Activated naive CD4-positive, alpha-beta T cell treated with anti-CD3 and anti-CD28 coated beads, Interleukin-2, amount 10 ng/mL, durations not matched to agents 7 days and 5 days (primary cell): ENCODE measurements at regions not wholly inside any gene's neighbourhood (a gene's known extent, or its start where the extent isn't known, plus 50 kb on each side); places are given as distances from the start of the nearest gene placed in this dataset.

Experiments
- CTCF ChIA-PET: fragments of 350-600 bp; sonication (Branson Sonifier 250); formaldehyde crosslinking; loops from one replicate; lab custom pipeline; 2021; ENCODE audit warnings: antibody characterized with exemption; lab: Charles Lee
- DNase-seq: peaks from one replicate; pipeline ENCODE4 v3.0.0-alpha.2; 2020
- H3K27ac Mint-ChIP-seq: one replicate; pipeline ENCODE4 v1.8.0; 2021; ENCODE audit warnings: mild to moderate bottlenecking, moderate library complexity, mixed read lengths
- H3K27me3 Mint-ChIP-seq: one replicate; pipeline ENCODE4 v1.8.0; 2021; ENCODE audit warnings: mild to moderate bottlenecking, mixed read lengths
- H3K36me3 Mint-ChIP-seq: one replicate; pipeline ENCODE4 v1.8.0; 2021; ENCODE audit warnings: mixed read lengths
- H3K4me1 Mint-ChIP-seq: one replicate; pipeline ENCODE4 v1.8.0; 2021; ENCODE audit warnings: mixed read lengths
- H3K4me3 Mint-ChIP-seq: one replicate; pipeline ENCODE4 v1.8.0; 2021; ENCODE audit warnings: mild to moderate bottlenecking, moderate library complexity, mixed read lengths
- H3K9me3 Mint-ChIP-seq: one replicate; pipeline ENCODE4 v1.8.0; 2021; ENCODE audit warnings: mixed read lengths

DNA sequence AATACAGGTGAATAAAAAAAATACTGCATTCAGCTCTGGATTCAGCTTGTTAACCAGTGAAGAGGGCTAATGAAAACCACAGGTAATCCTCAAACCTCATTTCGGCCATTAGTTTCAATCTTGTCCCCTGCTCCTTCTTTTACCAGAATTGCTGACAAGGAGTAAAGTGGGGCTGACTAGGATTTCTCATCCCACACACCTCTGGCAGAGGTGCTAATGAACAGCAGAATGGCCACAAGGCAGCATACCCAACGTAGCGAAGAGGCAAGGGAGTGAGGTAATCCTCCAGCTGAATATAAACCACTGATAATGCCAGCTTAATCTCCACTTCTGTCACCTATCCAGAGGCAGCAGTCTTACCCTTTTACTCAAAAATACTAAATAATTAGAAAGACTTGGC is 248.8 kb upstream of the CDIN1 start:
- Mint-ChIP-seq H3K36me3 (no peaks in the 10 kb centered on the region), H3K27ac (no peak overlapping the region), H3K4me3 (no peak overlapping the region), H3K4me1 (no peaks in the 10 kb centered on the region), H3K9me3 (peaks cover 2% of the 10 kb centered on the region), H3K27me3 (no peaks in the 10 kb centered on the region)
- DNase-seq = no peak
- CTCF ChIA-PET = no interaction called here

GRCh38 chr15:36331531-36332275 is 247.7 kb upstream of the CDIN1 start:
- no peak overlapping the region for H3K4me3 Mint-ChIP-seq
- CTCF ChIA-PET = no interaction called here
- H3K36me3 Mint-ChIP-seq = no peaks in the 10 kb centered on the region
- no peak overlapping the region for H3K27ac Mint-ChIP-seq
- no peaks in the 10 kb centered on the region for H3K4me1 Mint-ChIP-seq
- no peak for DNase-seq
- no peaks in the 10 kb centered on the region for H3K27me3 Mint-ChIP-seq
- no peaks in the 10 kb centered on the region for H3K9me3 Mint-ChIP-seq

DNA sequence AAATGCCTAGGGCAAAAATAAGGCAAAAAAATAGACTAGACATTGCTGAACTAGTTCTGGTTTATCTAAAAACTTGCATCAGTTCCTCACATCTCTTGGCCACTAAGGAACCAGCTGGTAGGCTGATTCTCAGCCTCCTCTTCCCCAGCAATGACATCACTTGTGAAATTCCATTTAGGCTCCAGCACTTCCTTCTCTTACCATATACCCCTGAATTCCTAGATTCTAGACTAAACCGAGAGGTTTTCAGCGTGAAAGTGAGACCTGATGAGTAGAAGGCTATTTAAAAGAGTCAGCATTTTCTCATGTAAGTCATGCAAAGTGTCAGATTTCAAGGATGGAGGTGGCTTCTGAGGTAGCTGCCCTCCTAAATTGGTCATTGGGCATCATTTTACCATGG is 247.1 kb upstream of the CDIN1 start:
- Mint-ChIP-seq H3K4me1 (no peaks in the 10 kb centered on the region), H3K27ac (no peak overlapping the region), H3K9me3 (no peaks in the 10 kb centered on the region), H3K4me3 (no peak overlapping the region), H3K36me3 (no peaks in the 10 kb centered on the region), H3K27me3 (no peaks in the 10 kb centered on the region)
- CTCF ChIA-PET = no interaction called here
- DNase-seq = no peak

DNA sequence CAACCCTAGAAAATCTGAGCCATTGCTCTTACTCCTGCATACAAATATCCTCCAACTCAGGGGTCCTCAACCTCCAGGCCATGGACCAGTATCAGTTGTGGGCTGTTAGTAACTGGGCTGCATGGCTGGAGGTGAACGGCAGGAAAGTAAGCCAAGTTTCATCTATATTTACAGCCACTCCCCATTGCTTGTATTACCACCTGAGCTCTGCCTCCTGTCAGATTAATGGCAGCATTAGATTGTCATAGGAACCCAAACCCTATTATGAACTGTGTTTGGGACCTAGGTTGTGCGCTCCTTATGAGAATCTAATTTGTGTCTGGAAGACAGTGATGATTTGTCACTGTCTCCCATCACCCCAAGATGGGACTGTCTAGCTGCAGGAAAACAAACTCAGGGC is 246.5 kb upstream of the CDIN1 start:
- no peaks in the 10 kb centered on the region for H3K27me3 Mint-ChIP-seq

DNA sequence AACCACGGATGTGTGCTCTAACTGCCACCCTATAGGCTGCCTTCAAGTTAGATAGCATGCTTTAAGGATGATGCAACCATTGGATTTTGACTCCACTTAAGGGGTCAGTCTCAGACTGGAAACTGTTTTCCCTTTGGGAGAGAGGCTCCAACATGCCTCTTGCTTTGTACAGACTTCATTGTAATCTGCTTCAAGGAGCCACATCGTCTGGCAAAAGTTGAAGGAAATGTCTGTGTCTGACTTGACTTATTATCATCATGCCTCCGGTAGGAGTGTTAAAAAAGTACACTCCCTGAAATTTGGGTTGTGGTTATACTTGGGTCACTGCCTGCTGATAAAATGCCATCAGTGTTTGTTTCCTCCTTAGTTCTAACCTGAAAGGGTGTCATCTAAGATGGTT is 245.4 kb upstream of the CDIN1 start:
- DNase-seq = no peak
- CTCF ChIA-PET = no interaction called here
- no peaks in the 10 kb centered on the region for H3K9me3 Mint-ChIP-seq
- no peaks in the 10 kb centered on the region for H3K4me1 Mint-ChIP-seq
- no peak overlapping the region for H3K4me3 Mint-ChIP-seq
- H3K27me3 Mint-ChIP-seq = no peaks in the 10 kb centered on the region
- H3K27ac Mint-ChIP-seq = no peak overlapping the region
- no peaks in the 10 kb centered on the region for H3K36me3 Mint-ChIP-seq

More for the DNA sequence above, 246.5 kb upstream of the CDIN1 start:
- Mint-ChIP-seq H3K9me3 (no peaks in the 10 kb centered on the region), H3K36me3 (no peaks in the 10 kb centered on the region), H3K4me1 (no peaks in the 10 kb centered on the region), H3K27ac (no peak overlapping the region), H3K4me3 (no peak overlapping the region)
- no peak for DNase-seq
- CTCF ChIA-PET = no interaction called here

GRCh38 chr15:36335224-36335623 is 244.2 kb upstream of the CDIN1 start:
- H3K9me3 Mint-ChIP-seq = no peaks in the 10 kb centered on the region
- CTCF ChIA-PET = no interaction called here
- no peaks in the 10 kb centered on the region for H3K36me3 Mint-ChIP-seq
- no peak for DNase-seq
- H3K27me3 Mint-ChIP-seq = no peaks in the 10 kb centered on the region
- H3K4me3 Mint-ChIP-seq = no peak overlapping the region
- H3K4me1 Mint-ChIP-seq = no peaks in the 10 kb centered on the region
- no peak overlapping the region for H3K27ac Mint-ChIP-seq

GRCh38 chr15:36335659-36336058 is 243.8 kb upstream of the CDIN1 start:
- no peaks in the 10 kb centered on the region for H3K4me1 Mint-ChIP-seq
- H3K4me3 Mint-ChIP-seq = no peak overlapping the region
- H3K27ac Mint-ChIP-seq = no peak overlapping the region
- H3K36me3 Mint-ChIP-seq = no peaks in the 10 kb centered on the region
- no peaks in the 10 kb centered on the region for H3K27me3 Mint-ChIP-seq
- CTCF ChIA-PET = no interaction called here
- no peak for DNase-seq
- H3K9me3 Mint-ChIP-seq = no peaks in the 10 kb centered on the region

- Mint-ChIP-seq H3K9me3 (no peaks in the 10 kb centered on the region), H3K4me1 (no peaks in the 10 kb centered on the region), H3K27me3 (no peaks in the 10 kb centered on the region), H3K27ac (no peak overlapping the region), H3K4me3 (no peak overlapping the region), H3K36me3 (no peaks in the 10 kb centered on the region)
- DNase-seq = no peak
- CTCF ChIA-PET = no interaction called here
These were observed 234.5 kb upstream of the CDIN1 start for GRCh38 chr15:36344887-36345286.

- Mint-ChIP-seq H3K27me3 (no peaks in the 10 kb centered on the region), H3K4me1 (no peaks in the 10 kb centered on the region), H3K4me3 (no peak overlapping the region), H3K27ac (no peak overlapping the region), H3K9me3 (no peaks in the 10 kb centered on the region), H3K36me3 (no peaks in the 10 kb centered on the region)
- CTCF ChIA-PET = no interaction called here
- DNase-seq = no peak
These were observed 232.1 kb upstream of the CDIN1 start for GRCh38 chr15:36347272-36347858.

GRCh38 chr15:36356466-36356865 is 223.0 kb upstream of the CDIN1 start:
- Mint-ChIP-seq H3K36me3 (no peaks in the 10 kb centered on the region), H3K27me3 (no peaks in the 10 kb centered on the region), H3K27ac (no peak overlapping the region), H3K4me1 (no peaks in the 10 kb centered on the region), H3K9me3 (peaks cover 3% of the 10 kb centered on the region), H3K4me3 (no peak overlapping the region)
- no peak for DNase-seq
- CTCF ChIA-PET = no interaction called here

DNA sequence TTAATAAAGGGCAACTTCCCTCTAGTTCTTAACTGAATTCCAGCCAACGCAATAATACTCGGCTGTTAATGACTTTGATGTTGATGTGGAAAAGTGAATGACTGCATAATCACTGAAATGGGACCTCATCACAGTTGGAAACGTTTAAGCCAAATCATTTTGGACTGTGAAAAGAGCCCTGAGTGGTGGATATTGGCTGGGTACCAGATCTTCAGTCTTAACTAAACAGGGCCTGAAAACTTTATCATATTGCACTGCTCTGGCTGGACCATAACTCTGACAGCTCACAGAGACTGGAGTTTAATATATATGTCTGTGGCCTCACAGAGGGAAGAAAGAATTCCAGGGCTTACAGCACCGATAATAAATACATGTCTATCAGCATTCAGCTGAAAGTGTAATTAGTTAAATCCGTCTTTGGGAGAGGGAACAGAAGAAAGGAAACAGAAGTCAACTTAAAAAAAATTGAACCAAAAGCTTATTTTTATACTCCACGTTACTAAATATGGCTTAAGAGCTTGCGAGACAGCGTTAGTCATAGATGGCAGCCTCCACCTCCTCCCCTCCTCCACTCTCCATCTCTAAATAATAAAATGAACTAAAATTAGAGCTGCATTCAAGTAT is 222.3 kb upstream of the CDIN1 start:
- Mint-ChIP-seq H3K4me3 (no peak overlapping the region), H3K27me3 (no peaks in the 10 kb centered on the region), H3K9me3 (peaks cover 3% of the 10 kb centered on the region), H3K36me3 (no peaks in the 10 kb centered on the region), H3K27ac (no peak overlapping the region), H3K4me1 (no peaks in the 10 kb centered on the region)
- CTCF ChIA-PET = no interaction called here
- no peak for DNase-seq

- DNase-seq = no peak
- H3K9me3 Mint-ChIP-seq = peaks cover 3% of the 10 kb centered on the region
- CTCF ChIA-PET = no interaction called here
- no peak overlapping the region for H3K4me3 Mint-ChIP-seq
- H3K27ac Mint-ChIP-seq = no peak overlapping the region
- H3K27me3 Mint-ChIP-seq = no peaks in the 10 kb centered on the region
- H3K4me1 Mint-ChIP-seq = no peaks in the 10 kb centered on the region
- no peaks in the 10 kb centered on the region for H3K36me3 Mint-ChIP-seq
These were observed 221.3 kb upstream of the CDIN1 start for GRCh38 chr15:36358094-36358493.

DNA sequence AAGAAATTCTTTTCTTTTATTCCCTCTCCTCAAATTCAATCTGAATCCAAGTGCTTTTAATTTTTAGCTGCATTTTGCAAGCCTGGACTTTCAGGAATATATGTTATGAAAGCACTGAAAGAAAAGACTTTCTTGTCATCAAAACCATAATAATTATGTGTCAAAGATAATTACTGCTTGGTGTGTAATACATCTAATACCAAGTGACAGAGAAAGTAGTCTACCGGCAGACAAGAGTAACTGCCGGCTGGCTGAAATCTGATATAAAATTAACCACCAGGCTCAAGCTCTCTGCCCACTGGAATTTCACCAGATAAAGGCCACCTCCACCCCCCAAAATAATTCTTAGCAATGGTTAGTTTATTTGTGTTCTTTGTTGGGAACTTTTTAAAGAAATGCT is 220.9 kb upstream of the CDIN1 start:
- Mint-ChIP-seq H3K36me3 (no peaks in the 10 kb centered on the region), H3K4me3 (no peak overlapping the region), H3K27ac (no peak overlapping the region), H3K27me3 (no peaks in the 10 kb centered on the region), H3K4me1 (no peaks in the 10 kb centered on the region), H3K9me3 (peaks cover 3% of the 10 kb centered on the region)
- CTCF ChIA-PET = no interaction called here
- DNase-seq = no peak

- no peak overlapping the region for H3K4me3 Mint-ChIP-seq
- no peaks in the 10 kb centered on the region for H3K27me3 Mint-ChIP-seq
- H3K36me3 Mint-ChIP-seq = no peaks in the 10 kb centered on the region
- peaks cover 3% of the 10 kb centered on the region for H3K9me3 Mint-ChIP-seq
- DNase-seq = no peak
- no peaks in the 10 kb centered on the region for H3K4me1 Mint-ChIP-seq
- no peak overlapping the region for H3K27ac Mint-ChIP-seq
- CTCF ChIA-PET = no interaction called here
These were observed 220.1 kb upstream of the CDIN1 start for GRCh38 chr15:36359286-36359685.

- no peak for DNase-seq
- Mint-ChIP-seq H3K27ac (no peak overlapping the region), H3K9me3 (no peaks in the 10 kb centered on the region), H3K36me3 (no peaks in the 10 kb centered on the region), H3K4me3 (no peak overlapping the region), H3K4me1 (no peaks in the 10 kb centered on the region), H3K27me3 (no peaks in the 10 kb centered on the region)
- CTCF ChIA-PET = no interaction called here
These were observed 218.0 kb upstream of the CDIN1 start for GRCh38 chr15:36361351-36361870.
